Fibroblast of the conjunctiva (primary cell): ENCODE measurements at regions not wholly inside any gene's neighbourhood (a gene's known extent, or its start where the extent isn't known, plus 50 kb on each side); places are given as distances from the start of the nearest gene placed in this dataset.
"Not testable (repeated sequence)": the region's sequence is repeated elsewhere in the genome, so short reads cannot be mapped to it uniquely, and the experiment has no call there.

Experiments
- DNase-seq: peaks from one replicate; pipeline ENCODE4 v3.0.0-alpha.2; 2010; ENCODE audit warnings: low read depth

DNA sequence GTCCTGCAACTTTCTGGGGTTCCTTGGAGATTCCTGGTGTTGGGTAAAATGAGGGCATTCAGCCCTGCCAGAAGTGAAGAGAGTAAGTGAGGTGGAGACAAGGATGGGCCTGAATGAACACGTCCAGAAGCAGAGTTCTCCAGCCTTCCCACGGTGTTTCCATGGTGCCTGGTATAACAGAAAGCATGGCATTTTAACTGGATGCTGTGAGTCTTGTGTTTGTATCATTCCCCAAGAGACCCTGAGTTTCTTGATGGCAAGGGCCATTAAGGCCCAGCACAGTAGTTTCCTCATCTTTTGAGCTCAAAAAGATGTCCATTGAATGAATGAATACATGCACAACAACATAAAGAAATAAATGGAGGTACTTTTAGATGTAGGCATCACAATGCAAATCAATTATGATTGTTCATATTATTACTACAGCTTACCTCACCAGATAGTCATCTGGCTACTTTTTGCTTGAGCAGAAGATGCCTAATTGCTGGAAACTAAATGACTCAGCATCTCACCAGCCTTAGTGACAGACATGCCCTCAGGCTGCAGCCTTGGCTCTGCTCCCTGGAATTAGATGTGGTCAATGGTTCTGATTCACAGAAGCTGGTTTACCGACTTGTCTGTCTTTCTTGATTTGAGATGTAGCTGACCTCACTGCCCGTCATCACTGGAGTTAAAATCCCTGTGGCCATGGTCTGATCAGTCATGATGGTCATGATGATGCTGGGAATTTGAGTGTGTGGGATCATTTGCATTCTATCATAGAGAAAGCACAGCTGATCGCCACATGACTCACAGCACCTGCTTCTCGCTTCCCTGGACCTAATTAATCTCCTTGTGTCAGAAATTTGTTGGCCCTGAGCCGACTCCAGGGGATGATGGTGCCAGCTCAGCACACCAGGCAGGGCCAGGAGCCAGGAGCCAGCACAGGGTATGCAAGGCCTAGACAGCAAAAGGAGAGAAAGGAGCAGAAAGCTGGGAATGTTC is 83.9 kb downstream of the CXCL12 start:
- peak; percentile 85 for DNase-seq

DNA sequence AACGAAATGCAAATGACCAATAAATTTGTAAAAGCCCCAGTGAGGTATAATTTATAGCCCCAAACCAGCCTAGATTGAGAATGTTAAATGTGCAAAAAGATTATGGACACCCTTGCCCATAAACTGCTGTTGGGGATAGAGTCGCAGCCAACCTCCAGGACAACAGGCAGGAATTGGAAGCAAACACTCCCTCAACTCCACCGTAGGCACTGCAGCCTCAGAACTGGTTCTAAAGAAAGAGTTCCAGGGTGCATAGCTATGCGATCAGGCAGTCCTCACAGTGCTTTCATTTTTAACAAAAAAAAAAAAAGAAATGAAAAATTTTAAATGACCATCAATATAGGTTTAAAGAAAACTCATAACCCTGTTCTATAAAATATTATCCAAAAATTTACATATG is 86.2 kb downstream of the CXCL12 start:
- DNase-seq = no peak

DNA sequence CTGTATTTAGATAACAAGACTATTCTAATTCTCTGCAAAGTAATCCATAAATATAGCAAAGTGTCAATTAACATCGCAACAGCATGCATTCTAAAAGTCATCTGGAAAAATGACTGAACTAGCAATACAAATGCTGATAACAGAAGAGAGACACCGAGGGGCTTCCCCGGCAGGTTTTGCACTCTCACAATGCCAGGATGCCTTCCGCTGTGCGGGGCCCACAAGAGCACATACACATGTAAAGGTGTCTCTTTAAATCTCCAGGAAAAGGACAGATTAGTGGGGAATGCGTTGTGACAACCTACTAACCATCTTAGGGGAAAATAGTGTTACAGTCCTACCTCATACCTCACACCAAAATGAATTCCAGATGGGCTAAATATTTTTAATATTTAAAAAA is 86.9 kb downstream of the CXCL12 start:
- no peak for DNase-seq

DNA sequence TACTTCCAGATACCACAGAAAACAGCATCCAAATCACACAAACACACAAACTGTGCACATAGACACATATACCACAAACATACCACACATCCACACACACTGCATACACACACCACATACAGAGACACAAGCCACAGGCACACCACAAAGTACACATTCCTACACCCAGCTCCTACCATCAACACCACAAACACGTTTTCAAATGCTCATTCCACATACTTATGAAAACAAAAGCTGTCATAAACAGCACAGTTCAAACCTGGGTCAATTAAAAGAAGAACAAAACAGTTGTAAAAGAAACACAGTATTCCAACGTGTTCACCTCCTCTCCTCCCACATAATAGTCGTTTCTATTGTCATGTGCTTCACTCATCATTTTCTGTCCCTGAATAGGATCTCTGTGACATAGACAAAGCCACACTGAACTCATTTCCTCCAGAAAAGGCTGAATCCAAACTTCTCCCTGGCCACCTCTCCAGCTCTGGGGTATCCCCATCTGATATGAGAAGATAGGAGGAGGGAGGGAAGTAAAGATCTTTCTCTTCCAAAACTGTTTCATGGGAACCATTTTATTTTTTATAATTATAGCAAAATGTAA is 89.2 kb downstream of the CXCL12 start:
- no peak for DNase-seq

DNA sequence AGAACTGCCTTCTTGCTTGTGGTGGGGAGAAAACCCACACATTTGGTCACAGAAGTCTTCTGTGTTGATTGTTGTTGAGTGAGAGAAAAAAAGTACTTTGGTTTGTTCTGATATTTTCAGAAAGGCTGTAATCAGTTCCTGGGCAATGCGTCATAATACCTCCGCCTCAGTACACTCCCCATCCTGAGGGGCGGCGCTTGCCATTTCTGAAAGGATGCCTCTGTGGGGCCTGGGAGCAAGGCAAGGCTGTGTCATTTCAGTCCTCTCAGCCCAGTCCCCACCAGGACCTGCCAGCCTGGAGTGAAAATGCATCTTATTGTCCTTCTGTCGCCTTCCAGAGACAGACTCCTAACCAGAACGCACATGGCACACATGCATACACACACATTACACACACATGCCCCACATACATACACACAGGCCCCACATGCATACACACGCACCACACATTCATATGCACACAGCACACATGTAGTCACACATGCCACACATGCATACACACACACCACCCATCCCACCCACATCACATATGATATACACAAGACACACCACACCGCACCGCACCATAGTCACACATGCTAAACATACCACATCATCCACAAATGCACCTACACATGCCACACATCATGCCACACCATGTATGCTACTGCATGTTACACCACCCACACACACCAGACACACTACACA is 90.0 kb downstream of the CXCL12 start:
- no peak for DNase-seq

DNA sequence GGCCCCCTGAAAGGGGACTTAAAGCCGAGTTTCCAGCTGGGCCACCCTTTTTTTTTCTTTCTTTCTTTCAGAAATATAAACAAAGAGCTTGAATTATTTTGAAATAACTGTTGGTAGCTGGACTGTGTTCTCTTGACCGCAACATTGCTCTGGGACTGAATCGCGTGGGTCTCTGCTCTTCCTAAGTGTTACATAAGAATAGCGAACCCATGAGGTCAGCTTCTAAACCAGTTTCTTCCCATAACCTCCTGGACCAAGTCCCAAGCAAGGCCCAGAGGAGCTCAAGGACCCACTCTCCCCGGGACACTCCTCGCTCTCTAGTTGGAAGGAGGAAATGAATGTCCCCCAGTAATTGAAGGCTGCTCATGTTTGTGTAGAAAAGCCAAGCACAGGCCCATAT is 91.1 kb downstream of the CXCL12 start:
- DNase-seq = peak; percentile 46

DNA sequence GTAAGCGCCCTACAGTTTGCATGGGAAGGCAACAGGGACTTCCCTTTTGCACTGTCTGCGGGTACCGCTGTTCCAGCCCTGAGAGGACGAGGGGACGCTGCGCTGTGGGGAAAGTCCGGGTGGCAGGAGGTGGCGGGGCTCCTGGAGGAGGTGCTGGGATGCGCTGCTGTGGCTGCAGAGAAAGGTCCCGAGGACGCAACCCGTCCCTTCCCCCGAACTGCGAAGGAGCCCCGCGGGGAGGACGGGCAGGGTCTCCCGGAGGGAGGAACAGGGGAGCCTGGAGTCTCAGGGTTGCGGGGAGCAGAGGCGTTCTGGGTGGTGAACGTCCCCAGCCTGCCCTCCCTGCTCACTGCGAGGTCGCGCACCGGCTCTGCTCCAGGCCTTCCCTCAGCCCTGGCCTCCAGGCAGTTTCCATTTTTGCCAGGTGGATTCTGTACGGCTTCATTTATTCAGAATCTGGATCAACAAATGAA is 91.6 kb downstream of the CXCL12 start:
- no peak for DNase-seq

DNA sequence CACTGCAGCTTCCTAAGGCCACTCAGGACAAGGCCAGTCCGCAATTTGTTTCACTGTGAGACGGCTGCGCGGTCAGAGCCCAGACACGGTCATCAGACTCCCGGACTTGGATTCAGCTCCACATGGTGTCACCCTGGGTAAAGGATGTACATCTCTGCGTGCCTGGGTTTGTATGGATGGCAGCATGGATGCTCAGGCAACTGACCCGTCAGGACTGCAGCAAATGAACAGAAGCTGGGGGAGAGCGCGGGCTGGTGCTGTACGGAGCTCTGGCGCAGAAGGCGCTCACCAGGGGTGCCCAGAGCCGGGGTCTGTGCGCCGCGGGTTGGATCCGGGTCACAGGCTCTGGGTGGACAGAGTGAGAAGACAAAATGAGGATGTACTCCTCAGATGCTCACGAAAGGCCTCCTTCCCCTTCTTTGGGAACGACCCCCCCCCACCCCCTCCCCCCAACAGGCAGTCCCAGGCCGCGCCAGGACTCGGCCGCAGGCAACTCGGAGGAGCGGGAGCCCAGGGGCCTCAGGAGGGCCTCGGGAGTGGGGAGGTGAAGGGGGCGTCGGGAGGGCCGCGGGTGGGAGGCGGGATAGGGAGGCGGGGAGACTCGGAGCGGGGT is 92.4 kb downstream of the CXCL12 start:
- DNase-seq = no peak

DNA sequence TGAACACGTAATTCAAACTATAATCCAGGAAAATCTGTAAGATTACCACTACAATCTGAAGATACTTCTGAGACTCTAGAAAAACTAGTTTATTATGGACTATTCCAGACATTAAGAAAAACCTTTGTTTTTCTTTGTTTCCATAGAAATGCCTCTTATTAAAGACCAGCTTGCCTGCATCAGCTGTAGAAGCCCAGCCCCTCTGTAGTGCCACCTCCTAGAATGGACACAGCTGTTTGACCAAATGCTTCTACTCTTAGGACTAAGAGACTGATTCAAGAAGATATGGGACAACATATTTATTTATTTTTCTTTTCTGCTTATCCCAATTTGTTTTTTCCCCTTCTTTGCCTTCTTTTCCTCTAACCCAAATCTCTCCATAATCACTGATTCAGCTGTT is 93.8 kb downstream of the CXCL12 start:
- no peak for DNase-seq

DNA sequence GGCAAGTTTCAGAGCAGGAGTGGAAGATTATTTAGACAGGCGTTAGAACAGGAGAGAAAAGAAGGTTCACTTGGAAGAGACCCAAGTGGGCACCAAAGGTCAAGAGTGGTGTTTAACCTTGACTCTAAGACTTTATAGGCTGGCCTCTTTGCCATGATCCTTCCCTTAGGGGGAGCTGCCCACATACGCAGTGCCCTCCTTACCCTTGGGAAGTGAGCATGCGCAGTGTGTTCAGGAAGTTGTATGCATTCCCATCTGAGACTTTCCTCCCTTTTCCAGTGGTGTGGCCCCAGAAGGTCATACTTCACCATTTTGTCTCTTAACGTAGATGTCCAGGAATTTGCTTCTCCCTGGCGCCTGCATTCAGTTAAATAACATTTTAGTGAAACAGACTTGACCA is 95.8 kb downstream of the CXCL12 start:
- no peak for DNase-seq

DNA sequence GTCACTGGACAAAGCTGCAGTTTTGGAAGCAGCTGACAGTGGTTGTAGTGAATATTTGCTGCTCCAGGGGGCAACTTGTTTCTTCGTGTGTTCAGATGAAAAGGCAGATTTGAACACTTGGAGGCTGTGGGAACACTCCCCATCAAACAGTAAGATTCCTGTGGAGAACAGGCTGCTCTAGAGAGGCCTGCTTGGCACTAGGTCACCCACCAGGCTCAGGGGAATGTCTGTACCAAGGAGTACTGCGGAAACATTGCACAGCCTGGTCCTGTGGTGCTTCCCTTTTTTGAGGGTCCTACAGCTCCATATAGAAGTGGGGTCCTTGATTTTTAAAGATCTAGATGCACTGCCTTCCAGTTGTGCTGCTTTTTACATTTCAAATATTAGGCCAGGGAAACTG is 97.5 kb downstream of the CXCL12 start:
- DNase-seq = no peak

DNA sequence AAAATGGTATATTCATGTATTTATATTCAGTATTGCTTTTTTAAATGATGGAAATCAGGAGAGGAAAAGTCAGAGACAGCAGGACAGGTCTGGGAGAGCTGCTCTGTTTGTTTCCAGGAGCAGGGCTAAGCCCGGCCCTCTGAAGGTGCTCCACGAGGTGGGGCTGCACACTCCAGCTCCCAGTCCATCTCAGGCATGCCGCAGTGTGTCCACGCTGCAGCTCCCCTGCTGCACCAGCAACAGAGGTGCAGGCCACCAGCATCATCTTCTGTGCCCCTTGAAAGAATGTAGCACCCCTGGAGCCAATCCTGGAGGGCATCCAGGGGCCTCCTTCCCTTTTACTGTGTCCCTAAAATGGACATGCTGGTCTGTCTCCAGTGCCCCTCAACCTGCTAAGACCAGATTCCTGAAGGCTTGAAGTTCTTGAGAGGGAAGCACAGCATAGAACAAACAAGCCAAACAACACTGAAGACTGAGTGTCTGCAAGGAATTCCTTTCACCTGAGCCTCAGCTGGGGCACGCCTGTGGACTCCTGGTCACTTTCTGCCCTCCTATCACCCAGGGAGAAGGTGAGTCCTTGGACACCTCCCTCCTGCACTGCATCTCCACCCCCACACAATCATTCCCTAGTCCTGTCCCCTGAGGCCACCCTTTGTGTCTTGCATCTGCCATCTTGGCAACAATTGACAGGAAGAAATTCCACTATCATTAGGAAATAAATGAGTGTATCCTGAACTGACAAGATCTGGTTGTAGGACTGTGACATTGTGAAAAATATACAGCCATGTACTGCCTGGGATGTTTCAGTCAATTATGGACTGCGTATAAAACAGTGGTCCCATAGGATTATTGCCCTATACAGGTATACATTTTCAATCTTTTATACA is 100.5 kb downstream of the CXCL12 start:
- no peak for DNase-seq

DNA sequence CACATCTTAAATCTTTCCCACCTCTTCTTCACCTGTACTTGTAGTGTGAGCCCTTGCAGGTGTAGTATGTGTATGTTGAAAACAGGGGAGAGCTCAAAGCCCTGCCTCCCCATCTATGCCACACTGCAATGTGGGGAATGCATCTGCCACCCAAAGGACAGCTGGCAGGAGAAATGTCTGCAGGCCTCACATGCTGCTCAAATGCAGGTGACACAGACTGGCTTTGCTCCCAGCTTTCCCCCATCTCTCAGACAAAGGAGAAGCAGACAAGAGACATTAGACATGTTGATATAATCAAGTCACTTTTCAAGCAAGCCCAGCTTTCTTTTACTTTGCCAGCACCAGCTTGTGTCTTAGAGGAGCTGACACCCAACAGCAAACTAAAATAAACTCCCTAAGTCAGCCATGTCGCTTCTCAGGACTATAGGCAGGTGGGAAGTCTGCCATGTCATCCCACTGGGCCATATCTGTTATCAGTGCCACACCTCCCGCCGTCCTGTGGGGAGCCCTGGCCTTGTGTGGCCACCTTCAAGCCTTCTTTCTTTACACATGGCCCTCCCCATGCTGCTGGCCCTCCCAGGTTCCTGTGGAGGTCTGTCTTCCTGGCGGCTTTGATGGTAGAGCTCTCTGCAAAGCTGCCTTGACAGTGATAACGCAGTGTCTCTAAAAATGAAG is 102.1 kb downstream of the CXCL12 start:
- no peak for DNase-seq

DNA sequence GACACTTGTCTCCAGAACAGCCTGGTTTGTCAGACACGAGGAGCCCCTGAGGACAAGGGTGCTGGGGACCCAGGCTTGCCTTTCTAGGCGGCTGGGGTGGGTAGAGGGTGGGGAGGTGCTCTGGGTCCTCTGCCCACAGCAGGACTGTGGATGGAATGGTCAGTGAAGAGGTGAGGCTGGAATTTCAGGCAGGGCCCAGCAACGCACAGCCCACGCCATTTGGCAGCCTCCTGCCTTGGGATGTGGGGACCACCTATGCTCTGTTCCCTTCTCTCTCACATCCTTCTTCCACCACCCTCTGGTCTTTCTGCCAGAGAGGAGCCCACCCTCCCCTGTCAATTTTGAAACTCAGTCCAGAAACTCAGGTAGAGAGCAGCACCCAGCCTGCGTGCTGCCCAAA is 103.2 kb downstream of the CXCL12 start:
- DNase-seq = no peak

DNA sequence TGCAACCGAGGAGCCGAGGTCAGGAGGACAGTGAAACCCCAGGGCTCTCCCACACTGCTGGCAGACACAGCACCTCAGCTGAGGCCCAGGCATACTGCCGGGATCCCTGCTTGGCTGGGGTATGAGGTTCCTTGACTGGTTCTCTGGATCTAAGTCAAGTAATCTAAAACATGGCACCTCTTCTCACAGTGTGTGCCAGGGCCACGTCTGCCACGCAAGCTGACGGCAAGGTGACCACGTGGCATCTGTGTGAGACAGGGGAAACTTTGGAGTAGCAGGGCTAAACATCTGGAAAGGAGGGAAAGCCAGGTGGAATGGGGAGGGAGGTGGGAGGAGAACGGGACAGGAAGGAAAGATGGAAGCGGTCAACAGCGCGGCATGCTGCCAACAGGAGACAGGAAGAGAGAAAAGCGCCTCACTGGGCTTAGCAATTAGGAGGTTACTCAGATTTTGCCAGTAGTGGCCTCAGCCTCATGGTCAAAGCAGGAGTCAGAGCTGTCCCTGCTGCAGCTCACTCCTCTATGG is 103.7 kb downstream of the CXCL12 start:
- no peak for DNase-seq

DNA sequence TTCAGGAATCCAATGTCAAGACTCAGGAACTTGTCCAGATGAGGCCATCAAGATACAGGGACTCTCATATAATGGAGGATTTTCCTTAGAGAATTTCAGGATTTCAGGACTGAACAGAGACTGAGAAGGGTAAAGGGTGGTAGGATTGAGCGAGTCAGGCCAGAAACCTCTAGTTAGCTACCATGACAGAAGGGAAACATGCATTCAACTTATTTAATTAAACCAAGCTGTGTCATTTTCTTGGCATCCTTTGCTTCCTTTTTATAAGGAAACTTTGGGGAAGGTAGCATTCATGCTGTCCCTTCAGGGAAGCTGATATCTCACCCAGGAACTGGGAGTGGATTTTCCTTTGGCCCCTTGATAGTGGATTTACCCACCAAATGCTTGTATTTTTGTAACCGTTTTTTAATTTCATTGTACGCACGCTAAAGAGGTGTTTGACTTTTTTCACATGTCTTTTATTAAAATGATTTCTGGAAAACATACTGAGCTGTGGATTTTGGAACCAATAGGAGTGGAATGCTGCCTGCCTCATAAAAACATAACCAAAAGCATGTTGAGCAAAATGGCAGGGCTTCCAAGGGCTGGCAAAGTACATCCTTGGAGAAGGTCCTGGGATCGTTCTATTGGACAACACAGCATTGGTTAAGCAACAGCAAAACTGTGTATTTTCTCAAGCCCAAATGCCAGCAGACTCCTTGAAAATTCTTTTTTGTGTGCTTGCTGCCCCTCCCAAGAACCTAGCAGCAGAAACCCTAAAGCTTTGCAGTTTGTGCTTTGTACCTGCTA is 104.5 kb downstream of the CXCL12 start:
- peak; percentile 47 for DNase-seq

DNA sequence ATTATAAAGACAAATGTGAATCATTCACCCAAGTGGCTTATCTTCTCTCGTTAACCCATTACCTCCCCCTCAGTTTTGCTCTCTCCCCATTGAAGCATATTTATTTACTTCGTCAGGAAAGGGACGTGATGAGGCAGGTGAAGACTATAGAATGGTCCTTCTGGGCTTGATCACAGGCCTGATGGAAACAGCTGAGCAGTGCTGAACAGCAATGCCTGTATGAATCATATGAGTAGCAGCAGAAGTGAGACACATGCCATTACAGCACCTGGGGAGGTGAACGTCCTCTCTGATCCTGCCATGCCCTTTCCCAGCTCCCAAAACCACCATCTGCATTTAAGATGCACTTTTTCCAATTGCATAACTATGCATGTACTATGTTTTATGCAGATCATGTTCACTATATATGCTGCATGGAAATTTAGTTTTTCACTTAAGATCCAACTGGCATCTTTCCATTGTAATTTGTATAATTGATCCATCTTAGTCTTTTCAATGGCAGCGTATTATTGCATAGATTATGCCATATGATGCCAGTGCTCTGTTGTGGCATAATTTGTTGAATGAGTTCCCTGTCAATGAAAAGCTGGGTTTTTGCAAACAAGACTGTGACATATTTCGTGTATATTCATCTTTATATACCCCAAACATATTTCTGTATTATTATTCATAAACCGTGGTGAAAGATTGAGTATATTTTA is 105.3 kb downstream of the CXCL12 start:
- no peak for DNase-seq

DNA sequence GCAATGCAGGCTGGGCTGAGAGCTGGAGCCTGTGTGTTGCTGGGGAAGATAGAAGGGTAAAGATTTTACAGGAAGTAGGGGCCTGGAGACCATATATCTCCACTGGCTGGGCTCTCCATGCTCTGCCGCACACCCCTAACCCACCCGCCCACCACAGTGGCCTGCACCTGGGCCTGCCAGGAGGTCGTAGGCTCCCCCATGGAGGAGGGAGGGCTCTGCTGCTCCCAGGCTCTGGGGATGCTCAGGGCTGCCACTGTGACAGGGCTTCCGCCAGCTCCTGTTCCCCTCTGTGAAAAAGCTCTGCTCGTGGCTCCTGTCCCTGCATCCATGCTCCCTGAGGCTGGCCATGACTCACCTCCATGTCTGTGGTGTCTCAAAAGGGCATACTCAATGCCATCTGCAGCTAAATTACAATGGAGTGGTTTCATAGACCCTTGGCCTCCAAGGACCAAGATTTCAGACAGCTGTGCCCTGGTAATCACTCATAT is 106.0 kb downstream of the CXCL12 start:
- DNase-seq = no peak

DNA sequence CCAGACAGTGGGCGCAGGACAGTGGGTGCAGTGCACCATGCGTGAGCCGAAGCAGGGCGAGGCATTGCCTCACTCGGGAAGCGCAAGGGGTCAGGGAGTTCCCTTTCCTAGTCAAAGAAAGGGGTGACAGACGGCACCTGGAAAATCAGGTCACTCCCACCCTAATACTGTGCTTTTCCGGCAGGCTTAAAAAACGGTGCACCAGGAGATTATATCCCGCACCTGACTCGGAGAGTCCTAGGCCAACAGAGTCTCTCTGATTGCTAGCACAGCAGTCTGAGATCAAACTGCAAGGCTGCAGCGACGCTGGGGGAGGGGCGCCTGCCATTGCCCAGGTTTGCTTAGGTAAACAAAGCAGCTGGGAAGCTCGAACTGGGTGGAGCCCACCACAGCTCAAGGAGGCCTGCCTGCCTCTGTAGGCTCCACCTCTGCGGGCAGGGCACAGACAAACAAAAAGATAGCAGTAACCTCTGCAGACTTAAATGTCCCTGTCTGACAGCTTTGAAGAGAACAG is 116.4 kb downstream of the CXCL12 start:
- DNase-seq = not testable (repeated sequence)
